ENCODE measurements at regions not wholly inside any gene's neighbourhood (a gene's known extent, or its start where the extent isn't known, plus 50 kb on each side); places are given as distances from the start of the nearest gene placed in this dataset.

- TF ChIP-seq CTCF (IDR thresholded peaks at IDR 0.05) (no peak), POLR2AphosphoS5 (IDR thresholded peaks at IDR 0.05; ENCODE audit: insufficient read depth in 1 of 2, low read depth in 1 of 2) (no peak)
These were observed 654.6 kb upstream of the LINC00305 start for GRCh38 chr18:64803471-64803870.
